SK-N-MC (cell line): ENCODE measurements at regions not wholly inside any gene's neighbourhood (a gene's known extent, or its start where the extent isn't known, plus 50 kb on each side); places are given as distances from the start of the nearest gene placed in this dataset.

Experiments
- EZH2 ChIP-seq: fragments of 200-600 bp; sonication (generic); IDR thresholded peaks from one replicate; pipeline ENCODE4 v1.6.1; 2017; ENCODE audit warnings: antibody characterized with exemption
- FOXP2 ChIP-seq: optimal IDR thresholded peaks from 2 replicates; pipeline ENCODE3; 2011; ENCODE audit warnings: mild to moderate bottlenecking, moderate library complexity; ENCODE audit not compliant: insufficient read depth; ENCODE audit errors: extremely low read length, control extremely low read depth
- POLR2AphosphoS5 ChIP-seq: IDR thresholded peaks from 2 replicates; pipeline ENCODE4 v1.6.1; 2012; ENCODE audit warnings: mild to moderate bottlenecking, low read depth, low read length, borderline replicate concordance

GRCh38 chr2:221309892-221310583 lies 262.1 kb downstream of the EPHA4 start:
- no peak for TF ChIP-seq EZH2
- TF ChIP-seq FOXP2, result no peak
- TF ChIP-seq POLR2AphosphoS5, result no peak
